ELR (cell line): ENCODE measurements at regions not wholly inside any gene's neighbourhood (a gene's known extent, or its start where the extent isn't known, plus 50 kb on each side); places are given as distances from the start of the nearest gene placed in this dataset.

Experiments
- DNase-seq: peaks from one replicate; pipeline ENCODE4 v3.0.0-alpha.2; 2015; ENCODE audit warnings: low read depth

GRCh38 chr13:44174769-44175425, 198.7 kb upstream of the SERP2 start:
- peak; percentile 67 for DNase-seq

DNA sequence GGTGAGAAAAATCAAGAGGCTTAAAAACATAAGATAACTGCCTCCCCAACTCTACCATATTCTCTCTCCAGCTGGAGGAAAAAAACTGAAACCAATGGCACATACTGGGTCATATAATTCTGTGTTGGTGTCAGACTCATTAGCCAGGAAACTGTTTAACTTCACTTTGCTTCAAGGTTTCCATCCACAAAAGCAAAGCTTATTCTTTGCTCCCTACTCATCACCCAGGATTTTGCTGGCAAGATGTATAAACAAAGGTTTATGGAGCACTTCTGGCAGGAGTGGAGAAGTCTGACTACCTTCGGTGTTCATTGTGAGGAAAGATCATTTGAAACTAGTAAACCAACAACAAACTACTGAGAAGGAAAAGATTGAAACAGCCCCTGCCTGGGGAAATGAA, 197.5 kb upstream of the SERP2 start:
- DNase-seq: no peak

- no peak for DNase-seq
Measured at GRCh38 chr13:44180876-44181536, 192.6 kb upstream of the SERP2 start.

GRCh38 chr13:44181931-44182330, 191.7 kb upstream of the SERP2 start:
- DNase-seq: peak; percentile 47

GRCh38 chr13:44184740-44185139, 188.9 kb upstream of the SERP2 start:
- DNase-seq: no peak

- DNase-seq: peak; percentile 91
Measured at GRCh38 chr13:44188257-44188656, 185.4 kb upstream of the SERP2 start.

- DNase-seq: no peak
Measured at GRCh38 chr13:44189085-44189484, 184.5 kb upstream of the SERP2 start.

DNA sequence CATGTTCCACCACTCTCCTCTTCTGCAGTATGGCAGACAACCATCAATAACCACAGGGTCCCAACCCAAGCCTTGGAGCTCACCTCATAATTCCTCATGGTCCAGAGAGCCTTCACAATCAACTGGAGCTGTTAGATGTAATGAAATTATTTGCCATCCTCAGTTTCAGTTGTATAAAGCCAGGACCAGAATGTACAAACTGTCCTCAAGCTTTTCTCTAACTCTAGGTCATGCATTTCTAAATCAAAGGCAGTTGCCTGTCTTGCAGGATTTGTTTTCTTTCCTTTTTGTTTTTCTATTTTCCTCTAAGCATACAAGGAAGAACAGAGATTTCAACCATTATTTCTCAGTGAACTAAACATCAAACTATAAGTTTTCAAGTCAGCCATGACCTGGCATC, 182.5 kb upstream of the SERP2 start:
- DNase-seq: no peak

DNA sequence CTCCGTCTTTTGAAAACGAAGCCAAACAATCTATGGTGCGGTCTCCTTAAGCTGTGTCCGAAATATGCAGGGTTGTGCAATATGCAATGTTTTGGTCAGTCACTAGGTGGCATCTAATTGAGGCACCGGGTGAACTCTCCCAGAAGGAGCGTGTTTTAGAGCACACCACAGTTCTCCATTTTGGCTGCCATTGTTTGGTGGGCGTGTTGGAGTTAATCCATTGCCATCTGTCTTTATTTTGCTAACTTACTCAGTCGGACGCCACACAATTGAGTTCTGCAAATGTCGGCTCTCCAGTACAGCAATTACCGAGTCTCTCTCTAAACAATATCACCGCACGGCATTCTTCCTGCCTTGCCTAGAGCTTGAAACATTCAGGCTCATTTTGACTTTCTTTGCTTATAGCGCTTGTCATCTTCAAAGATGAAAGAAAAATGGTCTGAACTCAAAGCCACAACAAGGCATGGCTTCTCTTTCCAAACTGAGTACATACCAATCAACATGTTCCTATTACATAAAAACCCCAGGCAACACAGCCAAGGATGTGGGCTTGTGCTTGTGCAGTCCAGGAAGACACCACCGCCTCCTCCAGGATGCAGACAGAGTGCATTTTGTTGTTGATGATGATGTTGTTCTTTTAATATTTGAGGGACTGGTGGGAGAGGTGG, 182.0 kb upstream of the SERP2 start:
- peak; percentile 71 for DNase-seq

DNA sequence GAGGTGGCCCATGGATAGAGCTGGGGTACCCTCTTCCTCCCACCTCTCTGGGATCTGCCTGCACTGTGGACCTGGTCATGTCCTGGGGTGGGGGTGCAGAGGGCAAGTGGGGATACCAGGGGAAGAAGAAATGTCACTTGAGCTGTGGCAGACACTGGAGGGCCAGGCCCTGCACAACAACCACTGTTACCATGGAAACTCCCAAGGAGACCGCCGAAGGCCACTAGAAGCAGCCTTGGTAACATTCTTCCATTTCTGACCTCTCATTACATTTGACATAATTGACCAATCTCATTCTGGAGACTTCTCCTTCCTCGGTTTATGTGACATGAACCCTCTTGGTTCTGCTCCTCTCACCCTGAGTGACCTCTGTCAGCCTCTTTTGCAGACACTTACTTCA, 179.9 kb upstream of the SERP2 start:
- DNase-seq: no peak

- DNase-seq: no peak
Measured at GRCh38 chr13:44195245-44195644, 178.4 kb upstream of the SERP2 start.

GRCh38 chr13:44196196-44196751, 177.3 kb upstream of the SERP2 start:
- DNase-seq: no peak

GRCh38 chr13:44197791-44198770, 175.5 kb upstream of the SERP2 start:
- peak; percentile 38 for DNase-seq

GRCh38 chr13:44198826-44199225, 174.8 kb upstream of the SERP2 start:
- peak; percentile 31 for DNase-seq

- DNase-seq: no peak
Measured at GRCh38 chr13:44199627-44200207, 173.9 kb upstream of the SERP2 start.

DNA sequence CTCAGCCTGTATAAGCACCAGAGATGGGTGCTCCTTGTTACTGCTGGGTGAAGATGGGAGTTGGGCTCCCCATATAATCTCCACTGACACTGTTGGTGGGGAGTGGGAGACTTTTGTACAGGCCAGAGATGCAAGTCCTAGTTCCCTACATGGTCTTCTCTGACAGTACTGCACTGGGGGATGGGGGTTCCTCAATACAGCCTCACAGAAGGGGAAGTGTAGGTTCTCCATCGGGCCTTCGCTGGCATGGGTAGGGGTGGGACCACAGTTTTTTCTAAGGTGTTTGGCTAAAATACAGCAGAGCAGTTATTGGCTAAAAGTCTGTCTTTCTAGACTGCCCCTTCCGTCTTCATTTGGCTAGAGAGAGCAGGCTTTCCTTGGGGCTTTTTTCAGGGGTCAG, 167.2 kb upstream of the SERP2 start:
- no peak for DNase-seq

DNA sequence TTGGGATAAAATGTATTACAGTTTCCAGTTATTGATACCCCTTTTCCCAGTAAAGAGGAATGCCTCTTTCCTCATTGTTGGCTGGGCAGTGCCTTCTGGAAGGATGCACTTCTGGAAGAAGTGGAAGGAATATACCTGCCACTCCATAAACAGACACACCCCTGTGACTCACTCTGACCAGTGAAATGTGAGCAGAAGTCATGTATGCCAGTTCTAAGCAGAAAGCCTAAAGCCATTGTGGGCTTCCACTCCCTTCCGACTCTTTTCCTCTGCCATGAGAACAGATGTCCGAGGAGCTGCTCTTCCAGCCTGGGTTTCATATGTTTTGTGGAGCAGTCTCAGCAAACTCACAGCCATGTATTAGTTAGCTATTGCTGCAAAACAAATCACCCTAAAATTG, 166.1 kb upstream of the SERP2 start:
- DNase-seq: peak; percentile 13

DNA sequence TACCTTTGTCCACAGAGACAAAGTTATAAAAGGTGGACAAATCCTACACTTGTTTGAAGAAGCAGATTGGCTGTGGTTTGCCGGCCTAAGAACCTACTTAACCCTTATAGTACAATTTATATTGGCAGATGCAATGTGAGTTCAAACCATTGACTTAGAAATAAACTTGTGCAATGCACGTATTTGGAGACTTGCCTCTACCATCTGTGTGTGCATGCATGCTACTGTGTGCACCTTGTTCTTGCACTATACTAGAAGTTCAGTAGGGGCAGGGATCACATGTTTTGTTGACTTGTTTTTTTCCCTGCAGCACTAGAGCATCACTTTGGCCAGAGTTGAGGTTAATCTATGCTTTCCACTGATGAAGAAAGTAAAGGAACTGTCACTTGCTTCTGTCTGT, 163.1 kb upstream of the SERP2 start:
- DNase-seq: no peak

GRCh38 chr13:44211286-44211685, 162.3 kb upstream of the SERP2 start:
- no peak for DNase-seq

DNA sequence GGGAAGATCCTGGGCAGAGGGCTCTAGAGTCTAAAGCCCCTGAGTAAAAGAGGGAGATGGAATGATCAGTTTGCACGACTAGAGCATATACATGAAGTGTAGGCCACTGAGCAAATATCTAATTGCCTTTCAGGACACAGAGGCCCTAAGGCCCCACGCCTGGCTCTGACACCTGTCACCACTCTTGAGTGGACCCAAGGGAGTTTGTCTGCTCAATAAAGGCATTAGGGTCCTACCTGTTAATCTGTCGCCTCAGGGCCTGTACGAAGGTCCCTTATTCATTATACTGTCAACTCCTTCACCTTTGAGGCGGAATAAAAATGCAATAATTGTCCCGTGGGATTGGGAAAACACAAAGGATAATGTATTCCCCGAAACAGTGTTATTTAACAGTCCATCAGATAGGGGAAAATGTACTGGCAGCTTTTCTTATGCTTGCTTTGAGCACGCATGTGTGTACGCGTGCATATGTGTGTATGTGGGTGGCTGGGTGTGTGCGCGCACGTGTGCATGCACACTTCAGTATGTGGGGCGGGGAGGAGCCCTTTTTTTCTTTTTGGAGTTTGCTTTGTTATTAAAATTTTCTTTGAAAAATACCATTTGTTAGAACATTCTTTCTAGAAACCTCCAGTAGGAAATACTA, 161.8 kb upstream of the SERP2 start:
- DNase-seq: no peak
